Astrocyte (in vitro differentiated cells and primary cell): ENCODE measurements at regions not wholly inside any gene's neighbourhood (a gene's known extent, or its start where the extent isn't known, plus 50 kb on each side); places are given as distances from the start of the nearest gene placed in this dataset.

Source experiments
- CTCF ChIP-seq: IDR thresholded peaks from 2 replicates; pipeline ENCODE4 v1.5.1; 2011; ENCODE audit warnings: low read depth, mild to moderate bottlenecking, inconsistent platforms, low read length, moderate library complexity; ENCODE audit not compliant: insufficient read depth
- EZH2 ChIP-seq: IDR thresholded peaks from 2 replicates; pipeline ENCODE4 v1.6.1; 2012; ENCODE audit warnings: mild to moderate bottlenecking, low read length, inconsistent platforms; ENCODE audit not compliant: insufficient read depth

- TF ChIP-seq EZH2 (no peak), CTCF (no peak)
These were observed 508.8 kb downstream of the ZEB2 start for GRCh38 chr2:144011098-144011497.
